Loucy (cell line): ENCODE measurements at regions not wholly inside any gene's neighbourhood (a gene's known extent, or its start where the extent isn't known, plus 50 kb on each side); places are given as distances from the start of the nearest gene placed in this dataset.

Experiments used
- H2AFZ ChIP-seq: fragments of 200-600 bp; sonication (generic); 2 replicates; pipeline ENCODE4 v1.6.0; 2016; ENCODE audit warnings: antibody characterized with exemption, mild to moderate bottlenecking, low read length, moderate library complexity
- H3F3A ChIP-seq: fragments of 200-600 bp; 2 replicates; pipeline ENCODE4 v1.6.0; 2016; ENCODE audit warnings: antibody characterized with exemption, low read depth, mild to moderate bottlenecking
- H3K27me3 ChIP-seq: fragments of 200-600 bp; sonication (generic); 2 replicates; pipeline ENCODE4 v1.6.1; 2014; ENCODE audit warnings: low read length, mild to moderate bottlenecking; ENCODE audit not compliant: insufficient read depth, poor library complexity, severe bottlenecking
- H3K36me3 ChIP-seq: fragments of 200-600 bp; sonication (generic); 2 replicates; pipeline ENCODE4 v1.6.1; 2016; ENCODE audit warnings: low read length; ENCODE audit not compliant: insufficient read depth
- H3K4me1 ChIP-seq: fragments of 200-600 bp; sonication (generic); 2 replicates; pipeline ENCODE4 v1.5.1; 2014; ENCODE audit warnings: low read length, mild to moderate bottlenecking; ENCODE audit not compliant: insufficient read depth, poor library complexity, severe bottlenecking
- H3K4me2 ChIP-seq: fragments of 200-600 bp; sonication (generic); 2 replicates; pipeline ENCODE4 v1.6.0; 2014; ENCODE audit warnings: antibody characterized with exemption, low read length, low read depth, mild to moderate bottlenecking; ENCODE audit not compliant: poor library complexity, severe bottlenecking
- H3K4me3 ChIP-seq: fragments of 200-600 bp; sonication (generic); 2 replicates; pipeline ENCODE4 v1.5.1; 2014; ENCODE audit warnings: low read length, mild to moderate bottlenecking, mixed read lengths; ENCODE audit not compliant: poor library complexity, severe bottlenecking
- H3K79me2 ChIP-seq: fragments of 200-600 bp; sonication (generic); 2 replicates; pipeline ENCODE4 v1.6.1; 2014; ENCODE audit warnings: low read length; ENCODE audit not compliant: insufficient read depth
- H3K9ac ChIP-seq: fragments of 200-600 bp; sonication (generic); 2 replicates; pipeline ENCODE4 v1.6.0; 2014; ENCODE audit warnings: mild to moderate bottlenecking, low read depth, low read length, moderate library complexity; ENCODE audit not compliant: poor library complexity, severe bottlenecking
- H3K9me2 ChIP-seq: fragments of 200-600 bp; sonication (generic); replicated peaks from 2 replicates; pipeline ENCODE4 v1.6.1; 2016; ENCODE audit warnings: low read depth, low read length, mixed read lengths
- H3K9me3 ChIP-seq: fragments of 200-600 bp; sonication (generic); 2 replicates; pipeline ENCODE4 v1.6.1; 2014; ENCODE audit warnings: mild to moderate bottlenecking, antibody characterized with exemption, low read length, low read depth; ENCODE audit not compliant: insufficient read depth
- H4K20me1 ChIP-seq: fragments of 200-600 bp; sonication (generic); 2 replicates; pipeline ENCODE4 v1.6.0; 2014; ENCODE audit warnings: antibody characterized with exemption, low read length, mild to moderate bottlenecking; ENCODE audit not compliant: insufficient read depth, poor library complexity, severe bottlenecking
- CTCF ChIP-seq: fragments of 200-600 bp; sonication (generic); conservative IDR thresholded peaks from 2 replicates; pipeline ENCODE4 v1.5.1; 2014; ENCODE audit warnings: mild to moderate bottlenecking, antibody characterized with exemption, low read length
- EZH2phosphoT487 ChIP-seq: fragments of 200-600 bp; IDR thresholded peaks from 2 replicates; pipeline ENCODE4 v1.6.1; 2018; ENCODE audit warnings: antibody characterized with exemption, mild to moderate bottlenecking, moderate library complexity, borderline replicate concordance

- no peaks in the 10 kb centered on the region for H3K79me2 ChIP-seq
- H3K4me2 ChIP-seq = no peak overlapping the region
- no peaks in the 10 kb centered on the region for H3K9me3 ChIP-seq
- no peak overlapping the region for H2AFZ ChIP-seq
- H3F3A ChIP-seq = no peaks in the 10 kb centered on the region
- H3K27me3 ChIP-seq = no peaks in the 10 kb centered on the region
- no peaks in the 10 kb centered on the region for H3K4me1 ChIP-seq
- no peaks in the 10 kb centered on the region for H3K36me3 ChIP-seq
- no peaks in the 10 kb centered on the region for H3K9me2 ChIP-seq
- H3K9ac ChIP-seq = no peak overlapping the region
- no peak overlapping the region for H3K4me3 ChIP-seq
- TF ChIP-seq EZH2phosphoT487 (no peak), CTCF (no peak)
- no peaks in the 10 kb centered on the region for H4K20me1 ChIP-seq
These were observed 234.9 kb downstream of the FAM170A start for GRCh38 chr5:119864286-119864685.

- Histone ChIP-seq H2AFZ (no peak overlapping the region), H3K4me1 (no peaks in the 10 kb centered on the region), H3K36me3 (no peaks in the 10 kb centered on the region)
These were observed 244.3 kb downstream of the FAM170A start for GRCh38 chr5:119873611-119874010.

GRCh38 chr5:119876522-119876921 lies 247.2 kb downstream of the FAM170A start:
- H3K4me2 ChIP-seq = no peak overlapping the region

More at GRCh38 chr5:119873611-119874010, 244.3 kb downstream of the FAM170A start:
- Histone ChIP-seq H4K20me1 (no peaks in the 10 kb centered on the region), H3K4me2 (no peak overlapping the region), H3K9me3 (no peaks in the 10 kb centered on the region), H3K27me3 (no peaks in the 10 kb centered on the region), H3K9me2 (no peaks in the 10 kb centered on the region), H3K9ac (no peak overlapping the region), H3K79me2 (no peaks in the 10 kb centered on the region), H3K4me3 (no peak overlapping the region), H3F3A (no peaks in the 10 kb centered on the region)
- TF ChIP-seq CTCF (no peak), EZH2phosphoT487 (no peak)

More at GRCh38 chr5:119876522-119876921, 247.2 kb downstream of the FAM170A start:
- no peaks in the 10 kb centered on the region for H3K79me2 ChIP-seq
- no peaks in the 10 kb centered on the region for H3K27me3 ChIP-seq
- H3K4me3 ChIP-seq = no peak overlapping the region
- no peaks in the 10 kb centered on the region for H3K9me3 ChIP-seq
- H2AFZ ChIP-seq = no peak overlapping the region
- no peak overlapping the region for H3K9ac ChIP-seq
- no peaks in the 10 kb centered on the region for H3K4me1 ChIP-seq
- no peaks in the 10 kb centered on the region for H3F3A ChIP-seq
- no peak for TF ChIP-seq CTCF
- TF ChIP-seq EZH2phosphoT487 = no peak
- no peaks in the 10 kb centered on the region for H3K9me2 ChIP-seq
- no peaks in the 10 kb centered on the region for H3K36me3 ChIP-seq
- H4K20me1 ChIP-seq = no peaks in the 10 kb centered on the region
